ENCODE measurements at regions not wholly inside any gene's neighbourhood (a gene's known extent, or its start where the extent isn't known, plus 50 kb on each side); places are given as distances from the start of the nearest gene placed in this dataset.
"Not testable (repeated sequence)": the region's sequence is repeated elsewhere in the genome, so short reads cannot be mapped to it uniquely, and the experiment has no call there.

GRCh38 chr15:24733659-24734058 lies 58.1 kb downstream of the NPAP1 start:
- DNase-seq (ENCODE audit: low spot score), result no peak

- DNase-seq (ENCODE audit: low spot score), result no peak
Measured at GRCh38 chr15:24734396-24734795, 58.8 kb downstream of the NPAP1 start.

GRCh38 chr15:24745290-24745689 lies 69.7 kb downstream of the NPAP1 start:
- DNase-seq (ENCODE audit: low spot score), result no peak

GRCh38 chr15:24746094-24746493 lies 70.5 kb downstream of the NPAP1 start:
- DNase-seq (ENCODE audit: low spot score), result no peak

GRCh38 chr15:24747376-24747775 lies 71.8 kb downstream of the NPAP1 start:
- no peak for DNase-seq (ENCODE audit: low spot score)

GRCh38 chr15:24748812-24749439 lies 73.4 kb downstream of the NPAP1 start:
- DNase-seq (ENCODE audit: low spot score), result no peak

GRCh38 chr15:24752354-24752753 lies 76.8 kb downstream of the NPAP1 start:
- DNase-seq (ENCODE audit: low spot score), result no peak

GRCh38 chr15:24756101-24756500 lies 80.5 kb downstream of the NPAP1 start:
- no peak for DNase-seq (ENCODE audit: low spot score)

- DNase-seq (ENCODE audit: low spot score), result no peak
Measured at GRCh38 chr15:24760066-24760465, 84.5 kb downstream of the NPAP1 start.

GRCh38 chr15:24761704-24762302 lies 86.2 kb downstream of the NPAP1 start:
- DNase-seq (ENCODE audit: low spot score), result peak; percentile 3

GRCh38 chr15:24763891-24764290 lies 88.3 kb downstream of the NPAP1 start:
- DNase-seq (ENCODE audit: low spot score), result no peak

GRCh38 chr15:24764375-24765171 lies 89.0 kb downstream of the NPAP1 start:
- DNase-seq (ENCODE audit: low spot score), result no peak

- no peak for DNase-seq (ENCODE audit: low spot score)
Measured at GRCh38 chr15:24766511-24767133, 91.0 kb downstream of the NPAP1 start.

- no peak for DNase-seq (ENCODE audit: low spot score)
Measured at GRCh38 chr15:24772266-24772665, 96.7 kb downstream of the NPAP1 start.

GRCh38 chr15:24772686-24773373 lies 97.3 kb downstream of the NPAP1 start:
- DNase-seq (ENCODE audit: low spot score), result peak; percentile 89

GRCh38 chr15:24777307-24777706 lies 101.7 kb downstream of the NPAP1 start:
- DNase-seq (ENCODE audit: low spot score), result no peak

- DNase-seq (ENCODE audit: low spot score), result no peak
Measured at GRCh38 chr15:24784506-24784905, 108.9 kb downstream of the NPAP1 start.

GRCh38 chr15:24786347-24786746 lies 110.8 kb downstream of the NPAP1 start:
- DNase-seq (ENCODE audit: low spot score), result no peak

- not testable (repeated sequence) for DNase-seq (ENCODE audit: low spot score)
Measured at GRCh38 chr15:24802624-24803023, 127.0 kb downstream of the NPAP1 start.

GRCh38 chr15:24819680-24820079 lies 135.1 kb upstream of the SNRPN start:
- DNase-seq (ENCODE audit: low spot score), result no peak

GRCh38 chr15:24823473-24823872 lies 131.3 kb upstream of the SNRPN start:
- DNase-seq (ENCODE audit: low spot score), result no peak

GRCh38 chr15:24832282-24832681 lies 122.5 kb upstream of the SNRPN start:
- DNase-seq (ENCODE audit: low spot score), result no peak

Measured in H4 (cell line).